Ovary (tissue), 3 donors: ENCODE measurements at regions not wholly inside any gene's neighbourhood (a gene's known extent, or its start where the extent isn't known, plus 50 kb on each side); places are given as distances from the start of the nearest gene placed in this dataset.
"Not testable (repeated sequence)": the region's sequence is repeated elsewhere in the genome, so short reads cannot be mapped to it uniquely, and the experiment has no call there.

ENCODE experiments used
- POLR2A ChIP-seq: fragments of 450-650 bp; IDR thresholded peaks from one replicate; pipeline ENCODE4 v1.6.1; 2017; ENCODE audit warnings: antibody characterized with exemption, mild to moderate bottlenecking, moderate library complexity
- TF ChIP-seq, protein P1 (sequence below), 3 donors: fragments of 450-650 bp in 2 of 3; fragments of 200-600 bp in 1 of 3; IDR thresholded peaks; one replicate each; pipeline versions ENCODE4 v1.5.1 to v1.8.0; 2016 to 2022; ENCODE audit warnings: antibody characterized with exemption in 3 of 3, mild to moderate bottlenecking in 1 of 3
- donor health status: DM: no; HTN: no; CAD: no.

DNA sequence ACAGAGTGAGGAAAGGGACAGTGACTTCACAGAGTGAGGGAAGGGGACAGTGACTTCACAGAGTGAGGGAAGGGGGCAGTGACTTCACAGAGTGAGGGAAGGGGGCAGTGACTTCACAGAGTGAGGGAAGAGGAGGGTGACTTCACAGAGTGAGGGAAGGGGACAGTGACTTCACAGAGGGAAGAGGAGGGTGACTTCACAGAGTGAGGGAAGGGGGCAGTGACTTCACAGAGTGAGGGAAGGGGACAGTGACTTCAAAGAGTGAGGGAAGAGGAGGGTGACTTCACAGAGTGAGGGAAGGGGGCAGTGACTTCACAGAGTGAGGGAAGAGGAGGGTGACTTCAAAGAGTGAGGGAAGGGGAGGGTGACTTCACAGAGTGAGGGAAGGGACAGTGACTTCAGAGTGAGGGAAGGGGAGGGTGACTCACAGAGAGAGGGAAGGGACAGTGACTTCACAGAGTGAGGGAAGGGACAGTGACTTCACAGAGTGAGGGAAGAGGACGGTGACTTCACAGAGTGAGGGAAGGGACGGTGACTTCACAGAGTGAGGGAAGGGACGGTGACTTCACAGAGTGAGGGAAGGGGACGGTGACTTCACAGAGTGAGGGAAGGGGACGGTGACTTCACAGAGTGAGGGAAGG lies 142.0 kb upstream of the PITRM1 start:
- not testable (repeated sequence) for TF ChIP-seq POLR2A
- TF ChIP-seq, protein P1, sequence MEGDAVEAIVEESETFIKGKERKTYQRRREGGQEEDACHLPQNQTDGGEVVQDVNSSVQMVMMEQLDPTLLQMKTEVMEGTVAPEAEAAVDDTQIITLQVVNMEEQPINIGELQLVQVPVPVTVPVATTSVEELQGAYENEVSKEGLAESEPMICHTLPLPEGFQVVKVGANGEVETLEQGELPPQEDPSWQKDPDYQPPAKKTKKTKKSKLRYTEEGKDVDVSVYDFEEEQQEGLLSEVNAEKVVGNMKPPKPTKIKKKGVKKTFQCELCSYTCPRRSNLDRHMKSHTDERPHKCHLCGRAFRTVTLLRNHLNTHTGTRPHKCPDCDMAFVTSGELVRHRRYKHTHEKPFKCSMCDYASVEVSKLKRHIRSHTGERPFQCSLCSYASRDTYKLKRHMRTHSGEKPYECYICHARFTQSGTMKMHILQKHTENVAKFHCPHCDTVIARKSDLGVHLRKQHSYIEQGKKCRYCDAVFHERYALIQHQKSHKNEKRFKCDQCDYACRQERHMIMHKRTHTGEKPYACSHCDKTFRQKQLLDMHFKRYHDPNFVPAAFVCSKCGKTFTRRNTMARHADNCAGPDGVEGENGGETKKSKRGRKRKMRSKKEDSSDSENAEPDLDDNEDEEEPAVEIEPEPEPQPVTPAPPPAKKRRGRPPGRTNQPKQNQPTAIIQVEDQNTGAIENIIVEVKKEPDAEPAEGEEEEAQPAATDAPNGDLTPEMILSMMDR (IDR thresholded peaks at IDR 0.05) = not testable (repeated sequence)
